Retinal pigment epithelial cell (primary cell): ENCODE measurements at regions not wholly inside any gene's neighbourhood (a gene's known extent, or its start where the extent isn't known, plus 50 kb on each side); places are given as distances from the start of the nearest gene placed in this dataset.

ENCODE experiments used
- DNase-seq: peaks from one replicate; pipeline ENCODE4 v3.0.0-alpha.2; 2010; ENCODE audit warnings: low read depth
- H3K4me3 ChIP-seq: 2 replicates; pipeline ENCODE4 v1.5.1; 2011; ENCODE audit warnings: mild to moderate bottlenecking, low read length, control low read depth, moderate library complexity
- CTCF ChIP-seq: conservative IDR thresholded peaks from 2 replicates; pipeline ENCODE4 v1.5.1; 2011; ENCODE audit warnings: low read depth, low read length, control low read depth, inconsistent platforms

- no peak for TF ChIP-seq CTCF
- DNase-seq = no peak
- no peak overlapping the region for H3K4me3 ChIP-seq
These were observed 323.7 kb upstream of the CTNNB1 start for GRCh38 chr3:40875581-40875980.

- TF ChIP-seq CTCF = no peak
- DNase-seq = no peak
- no peak overlapping the region for H3K4me3 ChIP-seq
These were observed 323.3 kb upstream of the CTNNB1 start for GRCh38 chr3:40876009-40876408.

- no peak overlapping the region for H3K4me3 ChIP-seq
- no peak for DNase-seq
- no peak for TF ChIP-seq CTCF
These were observed 322.8 kb upstream of the CTNNB1 start for GRCh38 chr3:40876496-40876895.

- DNase-seq = no peak
- H3K4me3 ChIP-seq = no peak overlapping the region
- no peak for TF ChIP-seq CTCF
These were observed 321.5 kb upstream of the CTNNB1 start for GRCh38 chr3:40877631-40878463.

GRCh38 chr3:40878464-40878905, 320.8 kb upstream of the CTNNB1 start:
- no peak overlapping the region for H3K4me3 ChIP-seq
- DNase-seq = no peak
- no peak for TF ChIP-seq CTCF

GRCh38 chr3:40885430-40885829, 313.9 kb upstream of the CTNNB1 start:
- no peak for DNase-seq
- TF ChIP-seq CTCF = no peak
- H3K4me3 ChIP-seq = no peak overlapping the region
